ENCODE measurements at regions not wholly inside any gene's neighbourhood (a gene's known extent, or its start where the extent isn't known, plus 50 kb on each side); places are given as distances from the start of the nearest gene placed in this dataset.

- TF ChIP-seq CTCF (IDR thresholded peaks at IDR 0.05; ENCODE audit: insufficient read depth, low read length) (no peak), POLR2AphosphoS5 (IDR thresholded peaks at IDR 0.05; ENCODE audit: low read depth) (no peak)
These were observed 1721.6 kb downstream of the TP53TG3F start for GRCh38 chr16:35180970-35181369.
